Upper lobe of left lung (tissue), 6 donors: ENCODE measurements at regions not wholly inside any gene's neighbourhood (a gene's known extent, or its start where the extent isn't known, plus 50 kb on each side); places are given as distances from the start of the nearest gene placed in this dataset.

Experiments used
- ATAC-seq, 2 donors: fragments of 200-7000 bp; cut with Tn5 transposase; one replicate each; pipeline ENCODE4 v1.9.1; 2022; ENCODE audit warnings: mild to moderate bottlenecking in 2 of 2, moderate library complexity in 2 of 2; ENCODE audit not compliant: low FRiP score in 2 of 2
- DNase-seq, 2 donors: peaks; one replicate each; pipeline ENCODE4 v3.0.0-alpha.2; 2019 to 2020
- H3K27ac ChIP-seq, 4 donors: fragments of 200-600 bp; sonication (generic); one replicate each; pipeline ENCODE4 v1.5.1; 2016 to 2019
- H3K27me3 ChIP-seq, 4 donors: fragments of 200-600 bp; sonication (generic); one replicate each; pipeline ENCODE4 v1.5.1; 2017 to 2019
- H3K36me3 ChIP-seq, 4 donors: fragments of 200-600 bp; sonication (generic); one replicate each; pipeline ENCODE4 v1.5.1; 2016 to 2019
- H3K4me1 ChIP-seq, 4 donors: fragments of 200-600 bp; sonication (generic); one replicate each; pipeline ENCODE4 v1.5.1; 2018 to 2019
- H3K4me3 ChIP-seq, 4 donors: fragments of 200-600 bp; sonication (generic); one replicate each; pipeline ENCODE4 v1.5.1; 2017 to 2019; ENCODE audit warnings: mild to moderate bottlenecking in 2 of 4, moderate library complexity in 1 of 4
- H3K9me3 ChIP-seq, 4 donors: fragments of 200-600 bp; sonication (generic); one replicate each; pipeline ENCODE4 v1.5.1; 2018 to 2019
- EP300 ChIP-seq, 4 donors: sonication (generic); formaldehyde crosslinking; IDR thresholded peaks; one replicate each; pipeline ENCODE4 v1.5.1; 2017; ENCODE audit warnings: antibody characterized with exemption in 4 of 4, control low read depth in 2 of 4
- POLR2A ChIP-seq, 4 donors: fragments of 450-650 bp; IDR thresholded peaks; one replicate each; pipeline ENCODE4 v1.5.1; 2016 to 2017; ENCODE audit warnings: antibody characterized with exemption in 4 of 4, mild to moderate bottlenecking in 2 of 4
- POLR2AphosphoS5 ChIP-seq, 2 donors: sonication (generic); formaldehyde crosslinking; IDR thresholded peaks; one replicate each; pipeline ENCODE4 v1.5.1; 2017; ENCODE audit warnings: antibody characterized with exemption in 2 of 2
- WGBS, 2 donors: methylation state at CpG; one replicate each; pipeline ENCODE4 v1.1.5; 2017 to 2018; 5-methylcytosine and 5-hydroxymethylcytosine counted together
- TF ChIP-seq, protein P1 (sequence below), 6 experiments: fragments of 450-650 bp in 4 of 6; fragments of 200-600 bp in 2 of 6; sonication (generic) in 2 of 6; IDR thresholded peaks; one replicate each; pipeline ENCODE4 v1.5.1; 2016 to 2019; ENCODE audit warnings: antibody characterized with exemption in 6 of 6
- donor health status: DM: no; HTN: no; CAD: no; lungs with moderate emphysema.
- donor health status: DM: no; HTN: yes; CAD: no; lungs with severe emphysema.

DNA sequence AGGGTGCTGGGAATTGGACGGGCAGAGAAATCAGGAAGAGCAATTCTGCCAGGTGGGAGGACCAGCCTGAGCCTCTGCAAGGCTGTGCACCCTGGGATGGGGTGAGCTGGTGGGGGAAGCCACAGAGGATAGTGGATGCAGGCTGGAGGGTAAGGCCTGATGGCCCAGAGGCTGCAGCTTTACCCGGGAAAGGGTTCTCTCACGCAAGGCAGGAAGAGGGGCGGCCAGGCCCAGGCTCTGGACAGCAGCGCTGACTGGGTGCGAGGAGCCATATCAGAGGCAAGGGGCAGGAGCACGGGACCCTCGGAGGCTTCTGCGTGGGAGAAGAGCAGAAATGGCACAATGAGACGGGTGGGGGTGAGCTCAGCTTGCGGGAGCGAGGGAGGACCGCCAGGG, 104.6 kb downstream of the SOX1 start:
- DNase-seq (peak in 1 of 2 donors; percentile 57), ATAC-seq (no peak)
- TF ChIP-seq, protein P1, sequence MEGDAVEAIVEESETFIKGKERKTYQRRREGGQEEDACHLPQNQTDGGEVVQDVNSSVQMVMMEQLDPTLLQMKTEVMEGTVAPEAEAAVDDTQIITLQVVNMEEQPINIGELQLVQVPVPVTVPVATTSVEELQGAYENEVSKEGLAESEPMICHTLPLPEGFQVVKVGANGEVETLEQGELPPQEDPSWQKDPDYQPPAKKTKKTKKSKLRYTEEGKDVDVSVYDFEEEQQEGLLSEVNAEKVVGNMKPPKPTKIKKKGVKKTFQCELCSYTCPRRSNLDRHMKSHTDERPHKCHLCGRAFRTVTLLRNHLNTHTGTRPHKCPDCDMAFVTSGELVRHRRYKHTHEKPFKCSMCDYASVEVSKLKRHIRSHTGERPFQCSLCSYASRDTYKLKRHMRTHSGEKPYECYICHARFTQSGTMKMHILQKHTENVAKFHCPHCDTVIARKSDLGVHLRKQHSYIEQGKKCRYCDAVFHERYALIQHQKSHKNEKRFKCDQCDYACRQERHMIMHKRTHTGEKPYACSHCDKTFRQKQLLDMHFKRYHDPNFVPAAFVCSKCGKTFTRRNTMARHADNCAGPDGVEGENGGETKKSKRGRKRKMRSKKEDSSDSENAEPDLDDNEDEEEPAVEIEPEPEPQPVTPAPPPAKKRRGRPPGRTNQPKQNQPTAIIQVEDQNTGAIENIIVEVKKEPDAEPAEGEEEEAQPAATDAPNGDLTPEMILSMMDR (IDR thresholded peaks at IDR 0.05), result no peak
- no peak for TF ChIP-seq POLR2AphosphoS5 (IDR thresholded peaks at IDR 0.05)
- no peak for TF ChIP-seq EP300 (IDR thresholded peaks at IDR 0.05)
- no peak for TF ChIP-seq POLR2A (IDR thresholded peaks at IDR 0.05)
- no peaks in the 10 kb centered on the region for H3K27me3 ChIP-seq
- 80 to 85% methylated on average over 11 to 13 of the region's 13 CpGs for WGBS, 2 donors
- peaks cover 0 to 8% (median 0%) of the 10 kb centered on the region in 4 donors for H3K9me3 ChIP-seq
- H3K27ac ChIP-seq, result no peak overlapping the region
- H3K36me3 ChIP-seq, result no peaks in the 10 kb centered on the region
- no peaks in the 10 kb centered on the region for H3K4me1 ChIP-seq
- H3K4me3 ChIP-seq, result no peak overlapping the region

DNA sequence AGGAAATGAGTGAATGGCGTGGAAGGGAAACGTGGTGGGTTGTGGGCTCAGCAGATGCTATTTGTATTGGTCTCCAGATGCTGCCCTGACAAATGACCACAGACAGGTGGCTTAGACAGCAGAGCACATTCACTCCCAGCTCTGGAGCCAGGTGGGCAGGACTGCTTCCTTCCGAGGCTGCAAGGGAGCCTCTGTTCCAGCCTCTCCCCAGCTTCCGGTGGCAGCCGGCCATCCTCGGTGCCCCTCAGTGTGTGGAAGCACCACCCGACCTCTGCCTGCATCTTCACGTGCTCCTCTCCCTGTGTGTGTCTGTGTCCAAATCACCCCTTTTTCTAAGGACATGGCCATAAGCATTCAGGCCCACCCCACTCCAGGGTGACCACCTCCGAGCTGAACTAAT, 105.1 kb downstream of the SOX1 start:
- TF ChIP-seq POLR2A (IDR thresholded peaks at IDR 0.05) (no peak), EP300 (IDR thresholded peaks at IDR 0.05) (no peak), POLR2AphosphoS5 (IDR thresholded peaks at IDR 0.05) (no peak)
- TF ChIP-seq, protein P1 (IDR thresholded peaks at IDR 0.05), result no peak
- peaks cover 0 to under 1% (median 0%) of the 10 kb centered on the region in 4 donors for H3K4me1 ChIP-seq
- no peak for ATAC-seq
- no peak overlapping the region for H3K4me3 ChIP-seq
- DNase-seq, result peak in 1 of 2 donors; percentile 50
- 73 to 78% methylated on average over 9 of the region's 9 CpGs for WGBS, 2 donors
- H3K27ac ChIP-seq, result no peak overlapping the region
- no peaks in the 10 kb centered on the region for H3K36me3 ChIP-seq
- H3K27me3 ChIP-seq, result no peaks in the 10 kb centered on the region
- H3K9me3 ChIP-seq, result peaks cover 0 to 8% (median 0%) of the 10 kb centered on the region in 4 donors

DNA sequence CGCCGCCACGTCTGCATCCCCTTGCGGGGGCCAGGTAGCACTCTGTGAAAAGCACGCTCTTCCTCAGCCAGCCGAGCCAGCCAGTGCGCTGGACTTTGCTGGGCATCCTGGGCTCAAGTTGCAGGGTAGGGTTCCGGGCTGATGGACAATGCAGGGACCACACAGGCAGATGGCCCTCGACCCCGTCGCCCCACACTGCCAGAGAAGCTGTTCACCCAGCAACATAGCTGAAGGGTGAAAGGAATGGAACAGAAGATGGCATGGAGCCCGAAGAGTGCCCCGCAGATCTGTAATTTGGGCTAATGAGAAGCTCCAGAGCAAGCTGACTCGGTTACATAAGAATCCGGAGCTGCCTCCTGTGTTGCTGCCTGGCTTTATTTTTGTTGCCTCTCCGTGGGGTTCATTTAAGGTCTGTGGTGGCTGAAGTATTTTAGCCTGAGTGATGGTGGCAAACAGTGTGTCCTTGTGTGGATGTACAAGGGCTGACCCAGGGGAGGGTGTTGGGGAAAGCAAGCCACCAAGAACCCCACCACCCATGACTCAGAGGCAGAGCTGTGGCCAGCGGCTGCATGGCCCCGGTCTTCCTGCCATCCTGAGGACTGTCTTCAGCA, 105.8 kb downstream of the SOX1 start:
- DNase-seq (peak in 1 of 2 donors; percentile 60), ATAC-seq (no peak)
- TF ChIP-seq POLR2AphosphoS5 (IDR thresholded peaks at IDR 0.05) (no peak), EP300 (IDR thresholded peaks at IDR 0.05) (no peak), POLR2A (IDR thresholded peaks at IDR 0.05) (no peak)
- TF ChIP-seq, protein P1 (IDR thresholded peaks at IDR 0.05), result no peak
- H3K27ac ChIP-seq, result no peak overlapping the region
- H3K9me3 ChIP-seq, result peaks cover 0 to 8% (median 0%) of the 10 kb centered on the region in 4 donors
- H3K27me3 ChIP-seq, result no peaks in the 10 kb centered on the region
- H3K4me1 ChIP-seq, result peaks cover 0 to 8% (median 0%) of the 10 kb centered on the region in 4 donors
- H3K36me3 ChIP-seq, result no peaks in the 10 kb centered on the region
- H3K4me3 ChIP-seq, result no peak overlapping the region
- 84 to 87% methylated on average over 13 to 18 of the region's 18 CpGs for WGBS, 2 donors

DNA sequence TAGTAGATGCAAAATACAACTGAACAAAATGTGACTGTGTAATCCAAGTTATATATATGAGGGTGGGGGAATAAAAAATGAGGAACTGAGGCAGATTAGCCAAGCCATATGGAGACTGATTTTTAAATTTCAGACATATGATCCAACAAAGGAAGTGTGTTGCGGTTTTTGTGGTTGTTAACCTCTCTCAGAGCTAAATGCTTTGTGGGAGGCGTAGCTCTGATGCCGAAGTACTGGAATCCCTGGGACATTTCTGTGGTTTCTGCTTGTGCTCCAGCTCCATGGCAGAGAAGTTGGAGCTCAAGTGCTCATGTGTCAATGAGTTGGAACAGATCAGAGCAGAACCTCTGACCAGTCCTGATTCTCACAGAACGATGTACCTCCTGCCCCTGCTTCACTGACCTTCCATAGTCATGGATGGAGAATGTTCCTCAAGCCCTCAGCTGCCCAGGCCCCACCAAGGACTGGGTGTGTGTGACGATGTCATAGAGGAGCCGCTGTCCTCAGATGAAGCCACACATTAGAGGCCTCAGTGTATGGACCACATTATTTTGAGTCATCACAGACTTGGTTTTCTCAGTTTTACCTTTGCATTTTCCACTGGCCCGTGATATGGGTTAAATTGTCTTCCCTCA, 107.6 kb downstream of the SOX1 start:
- no peak overlapping the region for H3K4me3 ChIP-seq
- 85 to 86% methylated on average over 7 of the region's 7 CpGs for WGBS, 2 donors
- TF ChIP-seq, protein P1 (IDR thresholded peaks at IDR 0.05), result no peak
- no peak for TF ChIP-seq POLR2A (IDR thresholded peaks at IDR 0.05)
- no peak for TF ChIP-seq EP300 (IDR thresholded peaks at IDR 0.05)
- no peak for TF ChIP-seq POLR2AphosphoS5 (IDR thresholded peaks at IDR 0.05)
- peaks cover 0 to 9% (median 0%) of the 10 kb centered on the region in 4 donors for H3K4me1 ChIP-seq
- no peaks in the 10 kb centered on the region for H3K36me3 ChIP-seq
- H3K27me3 ChIP-seq, result no peaks in the 10 kb centered on the region
- peaks cover 0 to 8% (median 0%) of the 10 kb centered on the region in 4 donors for H3K9me3 ChIP-seq
- DNase-seq (no peak), ATAC-seq (no peak)
- H3K27ac ChIP-seq, result no peak overlapping the region
